PFSK-1 (cell line): ENCODE measurements at regions not wholly inside any gene's neighbourhood (a gene's known extent, or its start where the extent isn't known, plus 50 kb on each side); places are given as distances from the start of the nearest gene placed in this dataset.

Experiments
- FOXP2 ChIP-seq: optimal IDR thresholded peaks from 2 replicates; pipeline ENCODE3; 2011; ENCODE audit warnings: borderline replicate concordance, control low read depth, inconsistent platforms; ENCODE audit not compliant: insufficient read depth; ENCODE audit errors: extremely low read length, extremely low read depth
- POLR2AphosphoS5 ChIP-seq: IDR thresholded peaks from 2 replicates; pipeline ENCODE4 v1.6.1; 2012; ENCODE audit warnings: low read depth, mild to moderate bottlenecking, control low read depth, low read length, moderate library complexity
- SIN3A ChIP-seq: IDR thresholded peaks from 2 replicates; pipeline ENCODE4 v1.6.1; 2012; ENCODE audit warnings: mild to moderate bottlenecking, low read length, moderate library complexity, borderline replicate concordance; ENCODE audit not compliant: insufficient read depth
- TAF1 ChIP-seq: IDR thresholded peaks from 2 replicates; pipeline ENCODE4 v1.6.1; 2012; ENCODE audit warnings: low read length, control low read depth, borderline replicate concordance; ENCODE audit not compliant: insufficient read depth
- TF ChIP-seq, protein P1 (sequence below), 2 experiments: IDR thresholded peaks; 2 replicates each; pipeline versions ENCODE4 v1.6.1 to v1.8.0; 2011 to 2012; ENCODE audit warnings: low read depth in 2 of 2, low read length in 2 of 2, control low read depth in 1 of 2, inconsistent platforms in 1 of 2, mild to moderate bottlenecking in 1 of 2, moderate library complexity in 1 of 2; ENCODE audit not compliant: insufficient read depth in 1 of 2

DNA sequence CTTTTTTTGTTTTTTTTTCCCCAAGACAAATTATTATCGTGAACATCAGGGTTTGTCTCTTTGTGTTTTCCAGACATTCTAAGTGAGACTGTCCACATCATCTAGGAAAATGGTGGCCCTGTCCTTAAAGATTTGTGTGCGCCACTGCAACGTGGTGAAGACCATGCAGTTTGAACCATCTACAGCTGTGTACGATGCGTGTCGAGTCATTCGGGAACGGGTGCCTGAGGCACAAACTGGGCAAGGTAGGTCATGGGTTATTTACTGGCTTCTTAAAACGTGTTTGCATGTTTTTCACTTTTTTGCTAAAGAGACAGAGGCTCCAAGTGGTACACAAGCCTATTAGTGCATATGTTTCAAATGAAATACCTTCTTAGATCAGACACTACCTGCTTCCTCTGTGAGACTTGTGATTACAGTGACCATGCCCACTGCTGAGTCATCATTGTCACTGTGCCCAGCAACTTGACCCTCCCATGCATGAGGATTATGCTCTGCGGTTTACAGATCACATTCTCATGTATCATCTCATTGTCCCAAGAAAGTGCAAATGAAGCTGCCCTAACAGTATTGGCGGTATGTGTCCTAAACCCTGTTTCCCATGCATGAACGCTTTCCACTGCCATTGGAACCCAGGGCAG is 395.2 kb upstream of the TPM1 start:
- no peak for TF ChIP-seq POLR2AphosphoS5
- TF ChIP-seq, protein P1, sequence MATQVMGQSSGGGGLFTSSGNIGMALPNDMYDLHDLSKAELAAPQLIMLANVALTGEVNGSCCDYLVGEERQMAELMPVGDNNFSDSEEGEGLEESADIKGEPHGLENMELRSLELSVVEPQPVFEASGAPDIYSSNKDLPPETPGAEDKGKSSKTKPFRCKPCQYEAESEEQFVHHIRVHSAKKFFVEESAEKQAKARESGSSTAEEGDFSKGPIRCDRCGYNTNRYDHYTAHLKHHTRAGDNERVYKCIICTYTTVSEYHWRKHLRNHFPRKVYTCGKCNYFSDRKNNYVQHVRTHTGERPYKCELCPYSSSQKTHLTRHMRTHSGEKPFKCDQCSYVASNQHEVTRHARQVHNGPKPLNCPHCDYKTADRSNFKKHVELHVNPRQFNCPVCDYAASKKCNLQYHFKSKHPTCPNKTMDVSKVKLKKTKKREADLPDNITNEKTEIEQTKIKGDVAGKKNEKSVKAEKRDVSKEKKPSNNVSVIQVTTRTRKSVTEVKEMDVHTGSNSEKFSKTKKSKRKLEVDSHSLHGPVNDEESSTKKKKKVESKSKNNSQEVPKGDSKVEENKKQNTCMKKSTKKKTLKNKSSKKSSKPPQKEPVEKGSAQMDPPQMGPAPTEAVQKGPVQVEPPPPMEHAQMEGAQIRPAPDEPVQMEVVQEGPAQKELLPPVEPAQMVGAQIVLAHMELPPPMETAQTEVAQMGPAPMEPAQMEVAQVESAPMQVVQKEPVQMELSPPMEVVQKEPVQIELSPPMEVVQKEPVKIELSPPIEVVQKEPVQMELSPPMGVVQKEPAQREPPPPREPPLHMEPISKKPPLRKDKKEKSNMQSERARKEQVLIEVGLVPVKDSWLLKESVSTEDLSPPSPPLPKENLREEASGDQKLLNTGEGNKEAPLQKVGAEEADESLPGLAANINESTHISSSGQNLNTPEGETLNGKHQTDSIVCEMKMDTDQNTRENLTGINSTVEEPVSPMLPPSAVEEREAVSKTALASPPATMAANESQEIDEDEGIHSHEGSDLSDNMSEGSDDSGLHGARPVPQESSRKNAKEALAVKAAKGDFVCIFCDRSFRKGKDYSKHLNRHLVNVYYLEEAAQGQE (IDR thresholded peaks at IDR 0.05; ENCODE audit: insufficient read depth in 1 of 2, low read depth in 2 of 2, low read length in 2 of 2) = no peak
- no peak for TF ChIP-seq TAF1
- TF ChIP-seq SIN3A = no peak
- TF ChIP-seq FOXP2 = no peak
